Spinal cord (tissue), 9 donors: ENCODE measurements at regions not wholly inside any gene's neighbourhood (a gene's known extent, or its start where the extent isn't known, plus 50 kb on each side); places are given as distances from the start of the nearest gene placed in this dataset.
A peak's percentile ranks its signal among the peaks of the same experiment; 100 is the strongest.
"Not testable (repeated sequence)": the region's sequence is repeated elsewhere in the genome, so short reads cannot be mapped to it uniquely, and the experiment has no call there.

Experiments
- DNase-seq, 6 donors: peaks; one replicate each; pipeline versions ENCODE4 v3.0.0 to v3.0.0-alpha.2; 2013 to 2015; ENCODE audit warnings: low spot score in 6 of 6, low read depth in 4 of 6
- H3K27ac ChIP-seq: one replicate; pipeline ENCODE4 v1.5.1; 2013; ENCODE audit warnings: low read depth, low read length, control low read depth
- H3K27me3 ChIP-seq: one replicate; pipeline ENCODE4 v1.6.1; 2013; ENCODE audit warnings: low read length; ENCODE audit not compliant: control insufficient read depth, insufficient read depth
- H3K36me3 ChIP-seq: one replicate; pipeline ENCODE4 v1.6.1; 2013; ENCODE audit warnings: low read length; ENCODE audit not compliant: control insufficient read depth, insufficient read depth
- H3K4me1 ChIP-seq: one replicate; pipeline ENCODE4 v1.6.1; 2013; ENCODE audit warnings: low read length; ENCODE audit not compliant: control insufficient read depth, insufficient read depth
- H3K4me3 ChIP-seq: one replicate; pipeline ENCODE4 v1.5.1; 2013; ENCODE audit warnings: low read depth, low read length, control low read depth
- H3K9me3 ChIP-seq: one replicate; pipeline ENCODE4 v1.6.1; 2013; ENCODE audit warnings: low read length; ENCODE audit not compliant: control insufficient read depth, insufficient read depth
- WGBS: methylation state at CpG from one replicate; pipeline ENCODE4 v1.1.5; 2013; ENCODE audit warnings: missing lambda C conversion rate; ENCODE audit not compliant: insufficient coverage; 5-methylcytosine and 5-hydroxymethylcytosine counted together
- donor health status: healthy.

- Histone ChIP-seq H3K4me1 (peaks cover 14% of the 10 kb centered on the region), H3K27ac (no peak overlapping the region), H3K9me3 (no peaks in the 10 kb centered on the region), H3K36me3 (no peaks in the 10 kb centered on the region), H3K4me3 (no peak overlapping the region), H3K27me3 (no peaks in the 10 kb centered on the region)
- DNase-seq: no peak
- no CpG with 5 or more reads among the region's 2 CpGs for WGBS
Observed at GRCh38 chr10:3393958-3394357, 221.4 kb upstream of the PITRM1 start.

GRCh38 chr10:3391657-3392056 lies 219.1 kb upstream of the PITRM1 start:
- Histone ChIP-seq H3K4me3 (no peak overlapping the region), H3K27ac (no peak overlapping the region), H3K27me3 (no peaks in the 10 kb centered on the region), H3K9me3 (no peaks in the 10 kb centered on the region), H3K4me1 (peaks cover 11% of the 10 kb centered on the region), H3K36me3 (no peaks in the 10 kb centered on the region)
- no peak for DNase-seq
- whole genome bisulfite sequencing: no CpG with 5 or more reads among the region's 1 CpG

- DNase-seq: peak in 2 of 6 donors; percentile 54 to 75
- peaks cover 4% of the 10 kb centered on the region for H3K4me1 ChIP-seq
- H3K36me3 ChIP-seq: no peaks in the 10 kb centered on the region
- peak overlapping the region; percentile 29 for H3K27ac ChIP-seq
- 61% methylated on average over 5 of the region's 10 CpGs for WGBS
- H3K4me3 ChIP-seq: no peak overlapping the region
- H3K9me3 ChIP-seq: no peaks in the 10 kb centered on the region
- no peaks in the 10 kb centered on the region for H3K27me3 ChIP-seq
Observed at GRCh38 chr10:3389130-3389529, 216.5 kb upstream of the PITRM1 start.

- Histone ChIP-seq H3K36me3 (no peaks in the 10 kb centered on the region), H3K27me3 (no peaks in the 10 kb centered on the region), H3K27ac (no peak overlapping the region), H3K4me3 (no peak overlapping the region), H3K4me1 (peaks cover 2% of the 10 kb centered on the region), H3K9me3 (no peaks in the 10 kb centered on the region)
- no CpG with 5 or more reads among the region's 2 CpGs for WGBS
- no peak for DNase-seq
Observed at GRCh38 chr10:3385487-3385886, 212.9 kb upstream of the PITRM1 start.

GRCh38 chr10:3382092-3382491 lies 209.5 kb upstream of the PITRM1 start:
- 86% methylated on average over 2 of the region's 2 CpGs for WGBS
- Histone ChIP-seq H3K4me3 (no peak overlapping the region), H3K27ac (no peak overlapping the region), H3K36me3 (no peaks in the 10 kb centered on the region), H3K4me1 (no peaks in the 10 kb centered on the region), H3K27me3 (no peaks in the 10 kb centered on the region), H3K9me3 (peaks cover 3% of the 10 kb centered on the region)
- no peak for DNase-seq

- H3K4me3 ChIP-seq: no peak overlapping the region
- H3K36me3 ChIP-seq: no peaks in the 10 kb centered on the region
- H3K4me1 ChIP-seq: no peaks in the 10 kb centered on the region
- no peak overlapping the region for H3K27ac ChIP-seq
- H3K9me3 ChIP-seq: peaks cover 3% of the 10 kb centered on the region
- no peak for DNase-seq
- 91% methylated on average over 4 of the region's 7 CpGs for WGBS
- no peaks in the 10 kb centered on the region for H3K27me3 ChIP-seq
Observed at GRCh38 chr10:3380406-3381050, 207.9 kb upstream of the PITRM1 start.

GRCh38 chr10:3376631-3377030 lies 204.0 kb upstream of the PITRM1 start:
- H3K27me3 ChIP-seq: no peaks in the 10 kb centered on the region
- H3K9me3 ChIP-seq: peaks cover 3% of the 10 kb centered on the region
- peak in 1 of 6 donors; percentile 68 for DNase-seq
- no peak overlapping the region for H3K4me3 ChIP-seq
- WGBS: 85% methylated on average over 17 of the region's 17 CpGs
- no peak overlapping the region for H3K27ac ChIP-seq
- no peaks in the 10 kb centered on the region for H3K4me1 ChIP-seq
- H3K36me3 ChIP-seq: no peaks in the 10 kb centered on the region

GRCh38 chr10:3375505-3375904 lies 202.9 kb upstream of the PITRM1 start:
- no peak overlapping the region for H3K4me3 ChIP-seq
- H3K27ac ChIP-seq: no peak overlapping the region
- H3K27me3 ChIP-seq: no peaks in the 10 kb centered on the region
- peaks cover 3% of the 10 kb centered on the region for H3K9me3 ChIP-seq
- WGBS: 87% methylated on average over 5 of the region's 5 CpGs
- no peaks in the 10 kb centered on the region for H3K36me3 ChIP-seq
- DNase-seq: no peak
- no peaks in the 10 kb centered on the region for H3K4me1 ChIP-seq

- Histone ChIP-seq H3K27ac (no peak overlapping the region), H3K36me3 (no peaks in the 10 kb centered on the region), H3K4me1 (no peaks in the 10 kb centered on the region), H3K27me3 (no peaks in the 10 kb centered on the region), H3K4me3 (no peak overlapping the region), H3K9me3 (peaks cover 3% of the 10 kb centered on the region)
- WGBS: 43% methylated on average over 1 of the region's 2 CpGs
- no peak for DNase-seq
Observed at GRCh38 chr10:3374914-3375313, 202.3 kb upstream of the PITRM1 start.

GRCh38 chr10:3373374-3374027 lies 200.9 kb upstream of the PITRM1 start:
- not testable (repeated sequence) for DNase-seq, H3K27ac ChIP-seq, H3K27me3 ChIP-seq, H3K4me1 ChIP-seq, H3K9me3 ChIP-seq, H3K4me3 ChIP-seq, H3K36me3 ChIP-seq
- WGBS: 90% methylated on average over 5 of the region's 13 CpGs
